ENCODE measurements at regions not wholly inside any gene's neighbourhood (a gene's known extent, or its start where the extent isn't known, plus 50 kb on each side); places are given as distances from the start of the nearest gene placed in this dataset.

DNA sequence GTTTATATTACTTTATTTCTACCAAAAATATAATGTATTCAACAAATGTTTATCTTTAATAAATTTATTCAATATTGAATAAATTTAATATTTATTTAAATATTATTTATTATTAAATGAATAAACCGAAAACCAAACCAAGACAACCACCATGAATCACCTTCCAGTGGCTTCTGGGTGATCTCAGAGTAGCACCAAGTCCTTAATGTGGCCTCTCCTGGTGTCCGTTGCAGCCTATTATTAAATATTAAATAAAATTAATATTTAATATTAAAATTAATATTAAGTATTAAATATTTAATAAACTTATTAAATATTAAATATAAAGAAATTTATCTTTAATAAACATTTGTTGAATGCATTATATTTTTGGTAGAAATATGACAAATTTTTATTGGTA, 143.3 kb upstream of the PLPP4 start:
- no peaks in the 10 kb centered on the region for H3K27me3 ChIP-seq (ENCODE audit: control insufficient read depth, insufficient read depth, low read length)
- POLR2A ChIA-PET: no interaction called here
- intact Hi-C loops (cut with micrococcal nuclease; ENCODE audit: unreplicated experiment): no loop called here
- no peak overlapping the region for H3K4me3 ChIP-seq (ENCODE audit: low read depth in 2 of 2, low read length in 2 of 2)
- CTCF ChIA-PET: no interaction called here
- no peaks in the 10 kb centered on the region for H3K9me3 ChIP-seq (ENCODE audit: control insufficient read depth, insufficient read depth, low read depth, low read length)
- BruUV-seq (replicated peaks): no TSS peak
- DNase-seq (ENCODE audit: low read depth, low spot score): no peak
- no peaks in the 10 kb centered on the region for H3K36me3 ChIP-seq (ENCODE audit: control insufficient read depth, insufficient read depth, low read length)
- TF ChIP-seq, protein P1, sequence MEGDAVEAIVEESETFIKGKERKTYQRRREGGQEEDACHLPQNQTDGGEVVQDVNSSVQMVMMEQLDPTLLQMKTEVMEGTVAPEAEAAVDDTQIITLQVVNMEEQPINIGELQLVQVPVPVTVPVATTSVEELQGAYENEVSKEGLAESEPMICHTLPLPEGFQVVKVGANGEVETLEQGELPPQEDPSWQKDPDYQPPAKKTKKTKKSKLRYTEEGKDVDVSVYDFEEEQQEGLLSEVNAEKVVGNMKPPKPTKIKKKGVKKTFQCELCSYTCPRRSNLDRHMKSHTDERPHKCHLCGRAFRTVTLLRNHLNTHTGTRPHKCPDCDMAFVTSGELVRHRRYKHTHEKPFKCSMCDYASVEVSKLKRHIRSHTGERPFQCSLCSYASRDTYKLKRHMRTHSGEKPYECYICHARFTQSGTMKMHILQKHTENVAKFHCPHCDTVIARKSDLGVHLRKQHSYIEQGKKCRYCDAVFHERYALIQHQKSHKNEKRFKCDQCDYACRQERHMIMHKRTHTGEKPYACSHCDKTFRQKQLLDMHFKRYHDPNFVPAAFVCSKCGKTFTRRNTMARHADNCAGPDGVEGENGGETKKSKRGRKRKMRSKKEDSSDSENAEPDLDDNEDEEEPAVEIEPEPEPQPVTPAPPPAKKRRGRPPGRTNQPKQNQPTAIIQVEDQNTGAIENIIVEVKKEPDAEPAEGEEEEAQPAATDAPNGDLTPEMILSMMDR (IDR thresholded peaks at IDR 0.05): no peak
- no peak for TF ChIP-seq TCF7L2 (IDR thresholded peaks at IDR 0.05; ENCODE audit: low read depth, low read length)
- TF ChIP-seq, protein P2, sequence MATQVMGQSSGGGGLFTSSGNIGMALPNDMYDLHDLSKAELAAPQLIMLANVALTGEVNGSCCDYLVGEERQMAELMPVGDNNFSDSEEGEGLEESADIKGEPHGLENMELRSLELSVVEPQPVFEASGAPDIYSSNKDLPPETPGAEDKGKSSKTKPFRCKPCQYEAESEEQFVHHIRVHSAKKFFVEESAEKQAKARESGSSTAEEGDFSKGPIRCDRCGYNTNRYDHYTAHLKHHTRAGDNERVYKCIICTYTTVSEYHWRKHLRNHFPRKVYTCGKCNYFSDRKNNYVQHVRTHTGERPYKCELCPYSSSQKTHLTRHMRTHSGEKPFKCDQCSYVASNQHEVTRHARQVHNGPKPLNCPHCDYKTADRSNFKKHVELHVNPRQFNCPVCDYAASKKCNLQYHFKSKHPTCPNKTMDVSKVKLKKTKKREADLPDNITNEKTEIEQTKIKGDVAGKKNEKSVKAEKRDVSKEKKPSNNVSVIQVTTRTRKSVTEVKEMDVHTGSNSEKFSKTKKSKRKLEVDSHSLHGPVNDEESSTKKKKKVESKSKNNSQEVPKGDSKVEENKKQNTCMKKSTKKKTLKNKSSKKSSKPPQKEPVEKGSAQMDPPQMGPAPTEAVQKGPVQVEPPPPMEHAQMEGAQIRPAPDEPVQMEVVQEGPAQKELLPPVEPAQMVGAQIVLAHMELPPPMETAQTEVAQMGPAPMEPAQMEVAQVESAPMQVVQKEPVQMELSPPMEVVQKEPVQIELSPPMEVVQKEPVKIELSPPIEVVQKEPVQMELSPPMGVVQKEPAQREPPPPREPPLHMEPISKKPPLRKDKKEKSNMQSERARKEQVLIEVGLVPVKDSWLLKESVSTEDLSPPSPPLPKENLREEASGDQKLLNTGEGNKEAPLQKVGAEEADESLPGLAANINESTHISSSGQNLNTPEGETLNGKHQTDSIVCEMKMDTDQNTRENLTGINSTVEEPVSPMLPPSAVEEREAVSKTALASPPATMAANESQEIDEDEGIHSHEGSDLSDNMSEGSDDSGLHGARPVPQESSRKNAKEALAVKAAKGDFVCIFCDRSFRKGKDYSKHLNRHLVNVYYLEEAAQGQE (IDR thresholded peaks at IDR 0.05; ENCODE audit: insufficient read depth in 1 of 2, low read depth in 2 of 2, low read length in 1 of 2): no peak
- no peak for TF ChIP-seq SIN3A (IDR thresholded peaks at IDR 0.05; ENCODE audit: borderline replicate concordance, insufficient read depth, low read depth, low read length)
- TF ChIP-seq POLR2AphosphoS5 (IDR thresholded peaks at IDR 0.05; ENCODE audit: low read depth, low read length): no peak
- H3K4me1 ChIP-seq (ENCODE audit: control insufficient read depth, insufficient read depth, low read length): no peaks in the 10 kb centered on the region
- in situ Hi-C loops (cut with HindIII; ENCODE audit: low pct_unique_long_range_greater_than_20kb, low sequenced_read_pairs): no loop called here
- ATAC-seq: no peak
- H3K27ac ChIP-seq (ENCODE audit: low read length): no peak overlapping the region

GRCh38 chr10:120314442-120314841, 142.6 kb upstream of the PLPP4 start:
- ChIA-PET CTCF (no interaction called here), POLR2A (no interaction called here)
- Histone ChIP-seq H3K4me1 (ENCODE audit: control insufficient read depth, insufficient read depth, low read length) (no peaks in the 10 kb centered on the region), H3K9me3 (ENCODE audit: control insufficient read depth, insufficient read depth, low read depth, low read length) (no peaks in the 10 kb centered on the region), H3K36me3 (ENCODE audit: control insufficient read depth, insufficient read depth, low read length) (no peaks in the 10 kb centered on the region), H3K27ac (ENCODE audit: low read length) (no peak overlapping the region), H3K27me3 (ENCODE audit: control insufficient read depth, insufficient read depth, low read length) (no peaks in the 10 kb centered on the region), H3K4me3 (ENCODE audit: low read depth in 2 of 2, low read length in 2 of 2) (no peak overlapping the region)
- intact Hi-C loops (cut with micrococcal nuclease; ENCODE audit: unreplicated experiment): no loop called here
- TF ChIP-seq POLR2AphosphoS5 (IDR thresholded peaks at IDR 0.05; ENCODE audit: low read depth, low read length): no peak
- TF ChIP-seq, protein P1 (IDR thresholded peaks at IDR 0.05): no peak
- no peak for TF ChIP-seq TCF7L2 (IDR thresholded peaks at IDR 0.05; ENCODE audit: low read depth, low read length)
- BruUV-seq (replicated peaks): no TSS peak
- in situ Hi-C loops (cut with HindIII; ENCODE audit: low pct_unique_long_range_greater_than_20kb, low sequenced_read_pairs): no loop called here
- no peak for ATAC-seq
- DNase-seq (ENCODE audit: low read depth, low spot score): no peak

GRCh38 chr10:120318862-120319261, 138.2 kb upstream of the PLPP4 start:
- no peaks in the 10 kb centered on the region for H3K27me3 ChIP-seq (ENCODE audit: control insufficient read depth, insufficient read depth, low read length)
- ChIA-PET POLR2A (no interaction called here), CTCF (no interaction called here)
- DNase-seq (ENCODE audit: low read depth, low spot score) (no peak), ATAC-seq (no peak)
- H3K4me1 ChIP-seq (ENCODE audit: control insufficient read depth, insufficient read depth, low read length): no peaks in the 10 kb centered on the region
- BruUV-seq (replicated peaks): no TSS peak
- H3K4me3 ChIP-seq (ENCODE audit: low read depth in 2 of 2, low read length in 2 of 2): no peak overlapping the region
- H3K27ac ChIP-seq (ENCODE audit: low read length): no peak overlapping the region
- no peaks in the 10 kb centered on the region for H3K36me3 ChIP-seq (ENCODE audit: control insufficient read depth, insufficient read depth, low read length)
- no peaks in the 10 kb centered on the region for H3K9me3 ChIP-seq (ENCODE audit: control insufficient read depth, insufficient read depth, low read depth, low read length)
- in situ Hi-C loops (cut with HindIII; ENCODE audit: low pct_unique_long_range_greater_than_20kb, low sequenced_read_pairs): no loop called here
- no peak for TF ChIP-seq POLR2AphosphoS5 (IDR thresholded peaks at IDR 0.05; ENCODE audit: low read depth, low read length)
- TF ChIP-seq SIN3A (IDR thresholded peaks at IDR 0.05; ENCODE audit: borderline replicate concordance, insufficient read depth, low read depth, low read length): no peak
- TF ChIP-seq, protein P1 (IDR thresholded peaks at IDR 0.05): no peak
- TF ChIP-seq, protein P2 (IDR thresholded peaks at IDR 0.05; ENCODE audit: insufficient read depth in 1 of 2, low read depth in 2 of 2, low read length in 1 of 2): no peak
- no peak for TF ChIP-seq TCF7L2 (IDR thresholded peaks at IDR 0.05; ENCODE audit: low read depth, low read length)
- intact Hi-C loops (cut with micrococcal nuclease; ENCODE audit: unreplicated experiment): no loop called here
